Panc1 (cell line): ENCODE measurements at regions not wholly inside any gene's neighbourhood (a gene's known extent, or its start where the extent isn't known, plus 50 kb on each side); places are given as distances from the start of the nearest gene placed in this dataset.

ENCODE experiments used
- POLR2AphosphoS5 ChIP-seq: IDR thresholded peaks from 2 replicates; pipeline ENCODE4 v1.6.1; 2012; ENCODE audit warnings: mild to moderate bottlenecking, low read depth, low read length, moderate library complexity
- TF ChIP-seq, protein P1 (sequence below): fragments of 450-650 bp; IDR thresholded peaks from 2 replicates; pipeline ENCODE4 v1.5.1; 2017; ENCODE audit warnings: mild to moderate bottlenecking

DNA sequence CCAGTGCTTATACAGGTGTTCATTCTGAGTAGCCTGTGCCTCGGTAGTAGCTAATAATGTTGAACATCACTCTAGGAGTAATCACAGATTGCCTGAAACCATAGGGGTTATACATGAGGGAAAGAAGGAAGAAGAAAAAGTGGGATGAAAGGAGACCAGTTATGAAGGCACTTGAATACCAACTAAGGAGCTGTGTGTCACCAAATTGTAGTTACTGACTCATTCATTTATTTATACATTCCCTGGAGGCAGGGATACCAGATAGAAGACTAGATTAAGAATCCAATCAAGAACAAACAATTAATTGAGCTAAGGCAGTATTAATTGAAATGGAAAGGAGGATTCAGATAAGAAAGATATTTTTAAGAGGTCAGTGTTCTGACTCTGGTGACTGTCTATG lies 129.6 kb upstream of the PRPS1L1 start:
- TF ChIP-seq, protein P1, sequence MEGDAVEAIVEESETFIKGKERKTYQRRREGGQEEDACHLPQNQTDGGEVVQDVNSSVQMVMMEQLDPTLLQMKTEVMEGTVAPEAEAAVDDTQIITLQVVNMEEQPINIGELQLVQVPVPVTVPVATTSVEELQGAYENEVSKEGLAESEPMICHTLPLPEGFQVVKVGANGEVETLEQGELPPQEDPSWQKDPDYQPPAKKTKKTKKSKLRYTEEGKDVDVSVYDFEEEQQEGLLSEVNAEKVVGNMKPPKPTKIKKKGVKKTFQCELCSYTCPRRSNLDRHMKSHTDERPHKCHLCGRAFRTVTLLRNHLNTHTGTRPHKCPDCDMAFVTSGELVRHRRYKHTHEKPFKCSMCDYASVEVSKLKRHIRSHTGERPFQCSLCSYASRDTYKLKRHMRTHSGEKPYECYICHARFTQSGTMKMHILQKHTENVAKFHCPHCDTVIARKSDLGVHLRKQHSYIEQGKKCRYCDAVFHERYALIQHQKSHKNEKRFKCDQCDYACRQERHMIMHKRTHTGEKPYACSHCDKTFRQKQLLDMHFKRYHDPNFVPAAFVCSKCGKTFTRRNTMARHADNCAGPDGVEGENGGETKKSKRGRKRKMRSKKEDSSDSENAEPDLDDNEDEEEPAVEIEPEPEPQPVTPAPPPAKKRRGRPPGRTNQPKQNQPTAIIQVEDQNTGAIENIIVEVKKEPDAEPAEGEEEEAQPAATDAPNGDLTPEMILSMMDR = no peak
- no peak for TF ChIP-seq POLR2AphosphoS5
